ENCODE measurements at regions not wholly inside any gene's neighbourhood (a gene's known extent, or its start where the extent isn't known, plus 50 kb on each side); places are given as distances from the start of the nearest gene placed in this dataset.

DNA sequence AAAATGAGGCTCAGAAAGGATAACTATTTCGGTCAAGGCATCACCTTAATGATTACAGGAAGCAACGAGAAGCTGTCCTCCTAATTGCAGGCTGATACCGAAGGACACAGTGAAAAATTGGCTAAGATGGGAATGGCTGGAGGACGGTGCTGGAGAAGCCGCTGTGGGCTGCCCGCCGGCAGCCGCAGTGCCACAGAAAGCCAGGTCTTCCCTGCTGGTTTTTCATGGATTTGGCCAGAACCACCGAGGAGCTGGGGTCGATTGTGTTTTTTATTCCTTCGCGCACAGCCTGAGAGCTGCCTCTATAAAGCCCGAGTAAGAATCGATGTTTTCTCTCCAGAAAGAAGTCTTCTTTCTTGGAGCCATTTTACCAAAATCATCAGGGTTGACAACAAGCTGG lies 1484.2 kb downstream of the BRD1 start:
- TF ChIP-seq ZNF623 (tag by site-specific recombination; IDR thresholded peaks at IDR 0.05) (no peak), YY1 (tag by site-specific recombination; IDR thresholded peaks at IDR 0.05) (no peak), KLF10 (tag by site-specific recombination; IDR thresholded peaks at IDR 0.05) (no peak), ZNF629 (tag by site-specific recombination; IDR thresholded peaks at IDR 0.05) (no peak), TCF7L2 (IDR thresholded peaks at IDR 0.05; ENCODE audit: borderline replicate concordance, low read depth, low read length) (no peak)
